ENCODE measurements at regions not wholly inside any gene's neighbourhood (a gene's known extent, or its start where the extent isn't known, plus 50 kb on each side); places are given as distances from the start of the nearest gene placed in this dataset.

- TF ChIP-seq SIN3A (IDR thresholded peaks at IDR 0.05; ENCODE audit: borderline replicate concordance, insufficient read depth, low read length): no peak
- no peak for TF ChIP-seq POLR2AphosphoS5 (IDR thresholded peaks at IDR 0.05; ENCODE audit: low read depth, low read length)
- TF ChIP-seq REST (IDR thresholded peaks at IDR 0.05; ENCODE audit: insufficient read depth in 1 of 2, low read depth in 2 of 2, low read length in 2 of 2): no peak
- TF ChIP-seq TAF1 (IDR thresholded peaks at IDR 0.05; ENCODE audit: borderline replicate concordance, insufficient read depth, low read length): no peak
- TF ChIP-seq FOXP2 (optimal IDR thresholded peaks at IDR 0.05; ENCODE audit: borderline replicate concordance, extremely low read depth, extremely low read length, insufficient read depth): no peak
Measured at GRCh38 chr6:14912706-14913105, 333.2 kb upstream of the JARID2 start.
